GM10266 (cell line): ENCODE measurements at regions not wholly inside any gene's neighbourhood (a gene's known extent, or its start where the extent isn't known, plus 50 kb on each side); places are given as distances from the start of the nearest gene placed in this dataset.
"Not testable (repeated sequence)": the region's sequence is repeated elsewhere in the genome, so short reads cannot be mapped to it uniquely, and the experiment has no call there.

Source experiments
- DNase-seq: peaks from one replicate; pipeline ENCODE4 v3.0.0; 2012; ENCODE audit errors: extremely low spot score
- CTCF ChIP-seq: IDR thresholded peaks from 2 replicates; pipeline ENCODE4 v1.5.1; 2012; ENCODE audit warnings: mild to moderate bottlenecking, low read depth; ENCODE audit not compliant: control insufficient read depth, insufficient read depth; ENCODE audit errors: missing control alignments

GRCh38 chr5:82952326-82952725 lies 124.9 kb downstream of the TMEM167A start:
- no peak for TF ChIP-seq CTCF
- DNase-seq, result no peak

GRCh38 chr5:82944267-82944666 lies 132.9 kb downstream of the TMEM167A start:
- not testable (repeated sequence) for DNase-seq

- DNase-seq, result no peak
- TF ChIP-seq CTCF, result no peak
These were observed 134.9 kb downstream of the TMEM167A start for GRCh38 chr5:82942083-82942881.

GRCh38 chr5:82938901-82939725 lies 138.1 kb downstream of the TMEM167A start:
- TF ChIP-seq CTCF, result no peak
- no peak for DNase-seq

GRCh38 chr5:82932473-82933220 lies 144.5 kb downstream of the TMEM167A start:
- DNase-seq, result not testable (repeated sequence)

- TF ChIP-seq CTCF, result no peak
- no peak for DNase-seq
These were observed 146.1 kb downstream of the TMEM167A start for GRCh38 chr5:82931110-82931509.

- DNase-seq, result no peak
These were observed 152.2 kb downstream of the TMEM167A start for GRCh38 chr5:82925061-82925411.

More at GRCh38 chr5:82925061-82925411, 152.2 kb downstream of the TMEM167A start:
- TF ChIP-seq CTCF, result no peak
